A549 (cell line): ENCODE measurements at regions not wholly inside any gene's neighbourhood (a gene's known extent, or its start where the extent isn't known, plus 50 kb on each side); places are given as distances from the start of the nearest gene placed in this dataset.

Experiments used
- EP300 ChIP-seq, 2 experiments: fragments of >200 bp; sonication (Bioruptor Twin); formaldehyde crosslinking; IDR thresholded peaks; 2 replicates in 1 of 2; 3 replicates in 1 of 2; pipeline ENCODE4 v1.6.1; 2016 to 2017
- HDAC2 ChIP-seq: fragments of 200-600 bp; sonication (generic); IDR thresholded peaks from 2 replicates; pipeline ENCODE4 v1.6.1; 2016
- HEYL ChIP-seq: fragments of 250-450 bp; sonication (Bioruptor Pico); IDR thresholded peaks from 2 replicates; pipeline ENCODE4 v1.8.0; 2021; ENCODE audit warnings: mild to moderate bottlenecking, moderate library complexity
- RCOR1 ChIP-seq: fragments of 150-350 bp; IDR thresholded peaks from 2 replicates; pipeline ENCODE4 v1.6.1; 2014; ENCODE audit warnings: antibody characterized with exemption, low read length, low read depth
- ZFP36 ChIP-seq: fragments of 450-650 bp; IDR thresholded peaks from 2 replicates; pipeline ENCODE4 v1.6.1; 2014; ENCODE audit warnings: borderline replicate concordance; ENCODE audit not compliant: partially characterized antibody
- TF ChIP-seq, protein P1 (sequence below): fragments of >200 bp; sonication (Bioruptor Twin); formaldehyde crosslinking; IDR thresholded peaks from 3 replicates; pipeline ENCODE4 v1.5.1; 2016

DNA sequence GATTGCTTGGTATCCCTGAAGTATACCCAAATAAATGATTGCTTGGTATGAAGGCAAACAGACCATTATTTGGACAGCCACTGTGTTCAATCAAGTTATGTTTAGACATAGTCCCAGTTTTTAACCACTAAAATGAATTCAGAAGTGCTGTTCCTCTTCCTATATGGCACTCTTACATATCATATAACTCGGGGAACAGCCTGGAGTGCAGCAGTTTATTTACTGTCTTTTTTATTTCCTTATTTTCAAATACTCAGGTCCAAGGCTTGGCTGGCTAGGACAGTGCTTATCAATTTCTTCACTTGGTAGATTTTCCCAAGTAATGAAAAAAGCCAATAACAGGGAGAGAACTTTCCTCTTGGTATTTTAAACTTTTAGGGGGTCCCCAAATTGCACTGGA lies 58.6 kb upstream of the CCDC112 start:
- no peak for TF ChIP-seq HEYL (CRISPR knock-in tag)
- TF ChIP-seq, protein P1, sequence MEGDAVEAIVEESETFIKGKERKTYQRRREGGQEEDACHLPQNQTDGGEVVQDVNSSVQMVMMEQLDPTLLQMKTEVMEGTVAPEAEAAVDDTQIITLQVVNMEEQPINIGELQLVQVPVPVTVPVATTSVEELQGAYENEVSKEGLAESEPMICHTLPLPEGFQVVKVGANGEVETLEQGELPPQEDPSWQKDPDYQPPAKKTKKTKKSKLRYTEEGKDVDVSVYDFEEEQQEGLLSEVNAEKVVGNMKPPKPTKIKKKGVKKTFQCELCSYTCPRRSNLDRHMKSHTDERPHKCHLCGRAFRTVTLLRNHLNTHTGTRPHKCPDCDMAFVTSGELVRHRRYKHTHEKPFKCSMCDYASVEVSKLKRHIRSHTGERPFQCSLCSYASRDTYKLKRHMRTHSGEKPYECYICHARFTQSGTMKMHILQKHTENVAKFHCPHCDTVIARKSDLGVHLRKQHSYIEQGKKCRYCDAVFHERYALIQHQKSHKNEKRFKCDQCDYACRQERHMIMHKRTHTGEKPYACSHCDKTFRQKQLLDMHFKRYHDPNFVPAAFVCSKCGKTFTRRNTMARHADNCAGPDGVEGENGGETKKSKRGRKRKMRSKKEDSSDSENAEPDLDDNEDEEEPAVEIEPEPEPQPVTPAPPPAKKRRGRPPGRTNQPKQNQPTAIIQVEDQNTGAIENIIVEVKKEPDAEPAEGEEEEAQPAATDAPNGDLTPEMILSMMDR, result no peak
- no peak for TF ChIP-seq RCOR1
- TF ChIP-seq EP300 (IDR thresholded peaks at IDR 0.05), result no peak
- no peak for TF ChIP-seq HDAC2
- no peak for TF ChIP-seq ZFP36
